Peyer's patch (tissue), 4 donors: ENCODE measurements at regions not wholly inside any gene's neighbourhood (a gene's known extent, or its start where the extent isn't known, plus 50 kb on each side); places are given as distances from the start of the nearest gene placed in this dataset.

Experiments used
- DNase-seq, 3 donors: peaks; one replicate each; pipeline ENCODE4 v3.0.0-alpha.2; 2017 to 2019
- H3K27ac ChIP-seq, 4 donors: fragments of 200-600 bp; sonication (generic); one replicate each; pipeline ENCODE4 v1.5.1; 2016 to 2019
- H3K27me3 ChIP-seq, 2 donors: fragments of 200-600 bp; sonication (generic); one replicate each; pipeline ENCODE4 v1.5.1; 2019
- H3K36me3 ChIP-seq, 3 donors: fragments of 200-600 bp; sonication (generic); one replicate each; pipeline ENCODE4 v1.5.1; 2016 to 2019
- H3K4me1 ChIP-seq, 4 donors: fragments of 200-600 bp; sonication (generic); one replicate each; pipeline ENCODE4 v1.5.1; 2016 to 2019
- H3K4me3 ChIP-seq, 4 donors: fragments of 200-600 bp; sonication (generic); 1 replicate in 3 of 4; 2 replicates in 1 of 4; pipeline ENCODE4 v1.5.1; 2016 to 2019; ENCODE audit warnings: mild to moderate bottlenecking in 1 of 4
- H3K9me3 ChIP-seq, 4 donors: fragments of 200-600 bp; sonication (generic); one replicate each; pipeline ENCODE4 v1.5.1; 2016 to 2019; ENCODE audit warnings: mild to moderate bottlenecking in 1 of 4
- CTCF ChIP-seq, 6 experiments: fragments of 450-650 bp in 4 of 6; fragments of 200-600 bp in 2 of 6; sonication (generic) in 1 of 6; IDR thresholded peaks; one replicate each; pipeline ENCODE4 v1.5.1; 2017 to 2019; ENCODE audit warnings: antibody characterized with exemption in 6 of 6, mild to moderate bottlenecking in 3 of 6, moderate library complexity in 1 of 6
- POLR2A ChIP-seq, 2 donors: fragments of 450-650 bp; IDR thresholded peaks; one replicate each; pipeline ENCODE4 v1.5.1; 2017; ENCODE audit warnings: antibody characterized with exemption in 2 of 2, mild to moderate bottlenecking in 2 of 2, moderate library complexity in 2 of 2

GRCh38 chr3:177367788-177368187, 170.5 kb upstream of the TBL1XR1 start:
- TF ChIP-seq POLR2A (IDR thresholded peaks at IDR 0.05) (no peak), CTCF (IDR thresholded peaks at IDR 0.05) (no peak)
- H3K36me3 ChIP-seq, result no peaks in the 10 kb centered on the region
- no peaks in the 10 kb centered on the region for H3K9me3 ChIP-seq
- H3K4me3 ChIP-seq, result no peak overlapping the region
- peaks cover 0 to 4% (median 0%) of the 10 kb centered on the region in 4 donors for H3K4me1 ChIP-seq
- no peaks in the 10 kb centered on the region for H3K27me3 ChIP-seq
- H3K27ac ChIP-seq, result no peak overlapping the region
- no peak for DNase-seq

DNA sequence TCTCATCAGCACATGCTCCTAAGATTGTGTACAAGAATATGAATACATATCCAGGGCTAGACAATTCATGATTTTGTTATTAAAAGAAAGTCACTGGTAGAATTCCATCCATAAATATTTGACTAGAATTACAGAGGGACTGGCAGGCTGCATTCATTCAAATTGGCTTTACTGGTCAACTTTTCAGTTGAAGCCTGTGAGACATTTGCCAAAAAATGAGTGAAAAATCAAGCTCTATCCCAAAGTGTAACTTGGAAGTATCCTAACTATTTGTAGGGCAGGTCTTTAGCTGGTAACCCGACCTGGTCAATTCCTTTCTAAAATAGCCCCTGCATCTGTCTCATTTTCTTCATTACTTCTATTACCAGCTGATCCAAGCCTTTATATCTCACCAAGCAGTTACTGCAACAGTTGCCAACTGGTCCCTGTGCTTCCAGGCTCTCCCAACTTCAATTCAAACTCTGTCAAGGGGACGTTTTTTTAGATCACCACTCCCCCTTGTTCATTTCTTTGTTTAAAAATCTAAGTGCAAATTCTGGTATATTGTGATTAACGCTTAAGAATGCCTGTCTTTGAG, 173.1 kb upstream of the TBL1XR1 start:
- TF ChIP-seq CTCF (IDR thresholded peaks at IDR 0.05) (no peak), POLR2A (IDR thresholded peaks at IDR 0.05) (no peak)

DNA sequence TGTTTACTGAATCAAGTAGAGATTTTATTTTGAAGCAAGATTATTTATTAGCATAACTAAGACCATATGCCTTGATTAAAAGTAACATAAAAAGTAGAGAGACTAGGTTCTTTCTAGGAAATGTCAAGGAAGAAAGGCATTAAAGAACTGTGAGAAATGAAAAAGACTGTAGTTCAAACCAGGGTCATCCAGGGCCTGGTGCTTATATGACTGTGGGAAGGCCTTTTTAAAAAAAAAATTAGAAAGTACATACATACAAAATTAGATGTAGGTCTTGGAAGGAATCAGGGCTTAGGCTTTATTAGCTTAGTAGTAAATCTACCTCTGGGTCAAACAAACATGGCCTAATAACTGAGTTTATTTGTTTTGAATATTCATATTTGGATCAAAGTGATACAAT, 173.9 kb upstream of the TBL1XR1 start:
- Histone ChIP-seq H3K27me3 (no peaks in the 10 kb centered on the region), H3K36me3 (no peaks in the 10 kb centered on the region), H3K27ac (no peak overlapping the region), H3K4me3 (no peak overlapping the region), H3K4me1 (no peaks in the 10 kb centered on the region), H3K9me3 (no peaks in the 10 kb centered on the region)
- TF ChIP-seq POLR2A (IDR thresholded peaks at IDR 0.05) (no peak), CTCF (IDR thresholded peaks at IDR 0.05) (no peak)
- no peak for DNase-seq

More for the DNA sequence above, 173.1 kb upstream of the TBL1XR1 start:
- Histone ChIP-seq H3K4me1 (no peaks in the 10 kb centered on the region), H3K36me3 (no peaks in the 10 kb centered on the region), H3K27me3 (no peaks in the 10 kb centered on the region), H3K4me3 (no peak overlapping the region), H3K9me3 (no peaks in the 10 kb centered on the region), H3K27ac (no peak overlapping the region)
- no peak for DNase-seq

- Histone ChIP-seq H3K9me3 (no peaks in the 10 kb centered on the region), H3K27ac (no peak overlapping the region), H3K4me3 (no peak overlapping the region)
Observed at GRCh38 chr3:177371888-177372287, 174.6 kb upstream of the TBL1XR1 start.

DNA sequence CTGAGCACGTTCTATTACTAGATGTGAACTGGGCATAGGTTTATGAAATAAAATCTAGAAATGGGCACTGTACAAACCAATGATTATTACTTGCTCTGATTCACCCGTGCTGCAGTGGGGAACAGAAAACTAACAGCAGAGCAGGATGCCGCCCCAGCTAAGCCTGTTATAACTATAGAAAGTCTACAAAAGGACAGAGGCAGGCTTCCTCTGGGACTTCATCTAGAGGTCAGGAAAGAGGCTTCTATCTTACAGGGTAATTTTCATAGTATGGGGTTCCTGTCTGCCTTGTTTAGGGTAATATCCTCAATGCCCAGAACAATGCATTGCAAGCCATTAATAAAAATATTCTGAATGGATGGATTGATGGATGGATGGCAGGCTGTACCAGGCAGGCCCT, 177.0 kb upstream of the TBL1XR1 start:
- Histone ChIP-seq H3K4me1 (no peaks in the 10 kb centered on the region), H3K27me3 (no peaks in the 10 kb centered on the region), H3K27ac (no peak overlapping the region), H3K36me3 (no peaks in the 10 kb centered on the region), H3K9me3 (no peaks in the 10 kb centered on the region), H3K4me3 (no peak overlapping the region)
- no peak for DNase-seq
- no peak for TF ChIP-seq POLR2A (IDR thresholded peaks at IDR 0.05)
- TF ChIP-seq CTCF (IDR thresholded peaks at IDR 0.05), result no peak

More at GRCh38 chr3:177371888-177372287, 174.6 kb upstream of the TBL1XR1 start:
- DNase-seq, result no peak
- TF ChIP-seq CTCF (IDR thresholded peaks at IDR 0.05) (no peak), POLR2A (IDR thresholded peaks at IDR 0.05) (no peak)
- H3K36me3 ChIP-seq, result no peaks in the 10 kb centered on the region
- H3K4me1 ChIP-seq, result no peaks in the 10 kb centered on the region
- H3K27me3 ChIP-seq, result no peaks in the 10 kb centered on the region

GRCh38 chr3:177375316-177375715, 178.0 kb upstream of the TBL1XR1 start:
- H3K9me3 ChIP-seq, result no peaks in the 10 kb centered on the region
- no peaks in the 10 kb centered on the region for H3K36me3 ChIP-seq
- no peak for DNase-seq
- H3K4me1 ChIP-seq, result no peaks in the 10 kb centered on the region
- H3K27me3 ChIP-seq, result no peaks in the 10 kb centered on the region
- H3K4me3 ChIP-seq, result no peak overlapping the region
- TF ChIP-seq POLR2A (IDR thresholded peaks at IDR 0.05), result no peak
- no peak for TF ChIP-seq CTCF (IDR thresholded peaks at IDR 0.05)
- H3K27ac ChIP-seq, result no peak overlapping the region
